Stimulated activated CD8-positive, alpha-beta memory T cell treated with anti-CD3 and anti-CD28 coated beads, Interleukin-7, amount 100 ng/mL, for 24 hours (primary cell): ENCODE measurements at regions not wholly inside any gene's neighbourhood (a gene's known extent, or its start where the extent isn't known, plus 50 kb on each side); places are given as distances from the start of the nearest gene placed in this dataset.
"Not testable (repeated sequence)": the region's sequence is repeated elsewhere in the genome, so short reads cannot be mapped to it uniquely, and the experiment has no call there.

Source experiments
- DNase-seq: peaks from one replicate; pipeline ENCODE4 v3.0.0-alpha.2; 2020; ENCODE audit warnings: low read depth

DNA sequence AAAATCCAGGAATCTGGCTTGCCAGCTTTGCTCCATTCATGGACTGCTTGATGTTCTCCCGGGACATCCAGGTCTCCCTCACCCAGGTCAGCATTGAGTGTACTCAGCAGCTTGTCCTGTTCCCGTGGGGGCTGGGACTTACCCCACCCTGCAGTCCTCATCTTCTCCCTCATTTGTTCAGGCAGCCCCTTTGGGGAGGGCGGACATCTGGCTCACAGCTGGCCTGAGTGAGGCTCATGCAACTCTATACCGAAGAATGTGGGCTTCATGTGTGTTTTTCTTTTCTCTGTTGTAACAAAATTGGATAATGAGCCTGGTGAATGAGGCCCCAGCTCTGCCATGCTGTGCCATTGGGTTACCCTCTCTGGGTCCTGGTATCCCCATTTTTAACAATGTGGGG is 227.7 kb upstream of the TENM4 start:
- no peak for DNase-seq

DNA sequence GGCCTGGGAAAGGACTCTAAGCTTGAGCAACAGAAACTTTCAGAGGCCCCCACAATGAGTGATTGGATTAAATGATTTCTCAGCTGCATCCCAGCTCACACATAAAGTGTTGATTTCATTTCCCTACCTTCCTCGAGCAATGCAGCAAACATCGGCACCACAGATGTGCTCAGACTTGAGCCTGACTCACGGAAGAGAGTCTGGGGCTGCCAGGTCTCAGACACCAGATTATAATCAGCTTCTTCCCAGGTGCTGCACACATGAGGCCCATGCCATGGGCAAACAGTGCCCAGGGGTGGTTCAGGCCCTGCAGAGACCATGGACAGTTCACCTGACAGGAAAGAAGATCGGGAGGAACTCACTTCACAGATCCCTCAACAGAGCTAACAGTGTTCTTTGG is 226.6 kb upstream of the TENM4 start:
- no peak for DNase-seq

DNA sequence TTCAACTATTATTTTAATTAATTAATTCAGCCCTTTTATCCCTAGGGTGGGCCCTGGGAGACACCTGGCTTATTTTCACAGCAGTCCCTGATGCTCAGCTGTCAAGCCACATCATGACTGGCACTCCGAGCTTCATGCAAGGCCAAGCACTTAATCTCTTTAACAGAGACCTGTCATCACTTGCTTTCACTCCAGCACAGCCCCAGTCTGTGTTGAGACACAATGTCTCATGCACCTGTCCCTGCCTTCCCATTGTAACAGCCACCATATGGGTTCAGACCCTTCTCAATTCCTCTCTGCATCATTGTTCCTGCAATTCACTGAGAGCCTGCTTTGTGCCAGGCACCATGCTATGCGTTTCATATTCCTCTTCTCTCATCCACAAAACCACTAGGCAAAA is 222.2 kb upstream of the TENM4 start:
- no peak for DNase-seq

DNA sequence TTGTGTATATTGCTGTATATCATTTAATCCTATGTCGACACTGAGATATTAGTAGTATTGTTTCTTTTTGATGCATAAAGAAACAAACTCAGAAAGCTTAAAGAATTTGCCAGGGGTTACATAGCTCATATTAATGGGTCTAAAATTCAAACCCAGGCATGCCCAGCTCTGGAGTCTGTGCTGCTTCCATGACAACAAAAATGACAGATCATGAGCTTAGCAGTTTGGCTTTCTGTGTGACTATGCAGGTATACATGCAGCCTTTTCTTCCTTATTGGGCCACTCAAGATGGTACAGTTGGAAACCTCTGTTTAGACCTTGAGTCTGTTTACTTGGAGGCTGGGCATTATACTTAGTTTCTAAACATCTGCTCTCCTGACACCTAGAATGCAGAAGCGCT is 220.5 kb upstream of the TENM4 start:
- no peak for DNase-seq

DNA sequence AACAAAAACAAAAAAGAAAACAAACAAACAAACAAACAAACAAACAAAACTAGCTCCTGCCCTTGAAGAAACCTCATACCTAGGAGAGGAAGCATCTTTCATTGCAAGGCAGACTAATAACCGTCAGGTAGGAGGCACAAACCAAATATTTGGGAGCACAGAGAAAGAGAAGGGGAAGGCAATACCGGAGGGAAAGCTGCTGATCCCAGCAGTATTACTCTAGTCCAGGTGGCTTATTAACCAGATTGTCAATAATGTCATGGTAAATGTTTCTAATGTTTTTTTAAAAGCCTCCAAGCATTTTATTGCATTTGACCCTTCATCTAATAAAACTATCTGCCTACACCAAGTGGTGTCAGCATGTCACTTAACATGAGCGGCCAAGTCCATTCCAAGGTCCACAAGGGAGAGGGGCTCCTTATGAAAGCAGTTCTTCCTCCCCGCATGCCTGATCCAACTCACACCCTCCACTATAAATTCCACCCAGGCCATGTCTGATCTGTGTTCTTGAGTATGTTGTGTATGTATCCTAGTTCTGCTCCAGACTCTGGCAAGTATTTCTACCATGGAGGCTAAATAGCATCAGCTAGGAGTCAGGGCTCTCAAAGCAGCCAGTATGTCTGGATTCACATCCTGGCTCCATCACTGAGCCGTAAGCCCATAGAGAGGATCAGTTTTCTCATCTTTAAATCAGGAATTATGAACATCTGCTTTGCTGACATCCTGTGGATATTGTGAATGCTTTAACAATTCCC is 208.1 kb upstream of the TENM4 start:
- DNase-seq = no peak

DNA sequence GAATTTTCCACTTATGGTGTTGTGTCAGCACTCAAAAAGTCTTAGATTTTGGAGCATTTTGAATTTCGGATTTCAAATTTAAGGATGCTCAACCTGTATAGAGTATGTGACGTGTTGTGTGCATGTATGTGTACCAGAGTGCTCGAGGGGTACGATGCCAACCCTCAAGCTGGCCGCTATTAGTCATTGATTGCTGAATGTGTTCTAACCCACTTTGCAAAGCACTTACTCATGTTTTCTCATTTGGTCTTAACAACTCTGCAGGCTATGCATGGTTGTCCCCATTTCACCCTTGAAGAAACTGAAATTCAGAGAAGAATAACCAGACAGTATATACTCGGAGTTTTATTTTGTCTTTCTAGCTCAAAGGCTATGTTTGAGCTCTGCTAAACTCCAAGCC is 196.4 kb upstream of the TENM4 start:
- DNase-seq = no peak

DNA sequence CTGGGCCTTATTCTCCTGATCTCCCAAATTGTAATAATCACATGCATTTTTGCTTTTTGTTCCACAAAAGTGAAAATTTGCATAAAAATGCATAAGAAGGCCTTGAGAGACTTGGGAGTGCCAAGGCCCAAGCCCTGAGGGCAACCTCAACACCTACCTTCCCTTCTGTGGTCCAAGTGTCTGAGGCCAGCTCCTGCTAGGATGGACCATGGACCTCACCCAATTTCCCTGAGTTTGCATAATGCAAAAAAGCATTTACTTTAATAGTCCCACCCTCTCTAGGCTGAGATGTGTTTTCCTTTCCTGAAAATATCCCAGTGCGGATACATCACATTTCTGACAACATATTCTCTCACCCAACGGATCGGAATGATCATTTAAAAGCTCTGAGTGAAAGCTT is 194.1 kb upstream of the TENM4 start:
- no peak for DNase-seq

DNA sequence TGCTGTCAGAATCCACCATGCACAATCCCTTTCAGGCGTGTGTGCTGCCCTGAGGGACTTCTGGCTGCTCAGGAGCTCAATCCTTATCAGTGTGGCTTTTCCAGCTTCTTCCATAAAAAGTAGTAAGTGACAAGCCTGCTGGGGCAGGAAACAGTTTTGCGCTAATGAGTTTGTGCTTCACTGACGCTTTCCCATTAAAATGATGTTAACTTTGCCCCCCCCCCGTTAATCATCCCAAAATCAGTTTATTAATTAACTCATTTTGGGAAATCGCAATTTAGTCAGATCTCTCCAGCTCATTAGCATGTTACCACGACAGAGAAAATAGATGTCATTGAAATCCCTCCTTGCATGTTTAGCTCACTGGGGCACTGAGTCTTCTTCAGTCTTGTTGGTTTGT is 186.5 kb upstream of the TENM4 start:
- DNase-seq = no peak

DNA sequence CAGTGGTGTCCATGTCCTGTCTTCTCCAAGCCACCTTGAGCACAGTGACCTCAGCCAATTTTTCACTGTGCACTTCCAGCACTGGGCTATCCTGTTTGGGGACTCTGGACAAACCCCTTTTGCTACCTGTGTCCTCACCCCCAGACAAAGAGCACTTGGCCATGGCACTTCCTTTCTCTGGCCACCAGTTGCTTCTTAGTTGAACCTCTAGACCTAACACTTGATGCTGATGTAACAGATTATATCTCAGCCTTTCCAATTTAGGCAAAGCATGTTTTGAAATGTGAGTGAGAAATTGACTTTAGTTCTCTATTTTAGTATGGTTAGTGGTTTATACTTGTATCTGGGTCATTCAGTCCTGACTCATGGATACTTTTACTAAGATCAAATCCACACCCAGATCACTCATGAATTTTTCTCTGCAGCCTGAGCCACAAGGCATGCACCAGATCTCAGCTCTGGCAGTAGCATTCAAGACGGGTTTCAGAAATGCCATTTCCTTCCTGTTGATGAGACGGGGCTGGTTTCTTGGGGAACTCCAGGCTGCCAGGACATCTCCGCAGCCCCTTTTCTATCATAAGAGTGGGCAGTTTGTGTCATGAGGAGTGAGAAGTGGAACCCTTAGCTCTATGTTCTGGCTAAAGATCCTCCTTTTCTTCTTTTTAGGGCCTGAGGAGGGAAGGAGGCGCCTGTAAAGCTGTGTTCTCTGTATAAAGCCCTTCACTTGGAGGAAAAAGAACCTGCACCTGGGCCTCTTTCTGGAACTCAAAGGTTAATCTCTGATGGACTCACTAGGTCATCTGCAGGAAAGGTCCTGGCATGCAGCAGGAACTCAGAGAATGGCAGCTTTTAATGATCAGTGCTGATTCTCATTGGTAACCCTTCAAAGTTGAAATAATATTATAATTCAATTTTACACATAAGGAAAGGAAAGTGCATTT is 185.6 kb upstream of the TENM4 start:
- DNase-seq = no peak

DNA sequence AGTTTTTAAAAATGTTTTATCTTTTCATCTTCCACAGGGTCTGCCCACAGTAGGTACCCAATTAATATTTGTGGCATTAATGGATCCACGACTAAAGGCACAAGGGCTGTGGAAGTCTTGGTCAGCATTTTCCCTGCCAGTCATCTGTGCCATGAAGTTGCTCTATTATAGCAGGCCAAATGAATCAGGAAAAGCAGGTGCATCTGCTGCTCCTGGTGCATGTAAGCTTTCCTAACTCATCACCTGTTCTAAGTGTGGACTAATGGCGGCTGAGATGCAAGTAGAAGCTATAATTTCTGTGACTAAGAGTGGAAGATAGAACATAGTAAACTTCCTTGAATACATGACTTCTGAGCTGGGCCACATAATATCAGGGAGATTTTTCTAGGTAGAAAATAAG is 182.5 kb upstream of the TENM4 start:
- DNase-seq = no peak

DNA sequence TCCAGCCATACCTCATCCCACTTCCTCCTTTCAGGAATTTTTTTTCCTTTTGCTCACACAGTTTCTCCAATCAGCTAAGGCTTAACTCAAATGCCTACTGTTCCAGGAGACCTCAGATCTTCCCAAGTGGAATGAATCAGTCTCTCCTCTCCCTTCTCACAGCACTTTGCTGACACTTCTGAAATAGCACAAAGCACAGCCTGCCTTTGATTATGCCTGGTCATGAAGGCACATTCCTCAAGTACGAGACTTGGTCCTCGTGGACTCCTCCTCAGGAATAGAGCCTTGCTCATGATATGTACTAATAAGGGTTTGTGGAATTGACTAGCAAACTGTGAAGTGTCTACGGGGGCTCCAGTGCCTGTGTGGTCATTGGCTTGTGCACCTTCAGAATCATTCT is 176.7 kb upstream of the TENM4 start:
- DNase-seq = no peak

DNA sequence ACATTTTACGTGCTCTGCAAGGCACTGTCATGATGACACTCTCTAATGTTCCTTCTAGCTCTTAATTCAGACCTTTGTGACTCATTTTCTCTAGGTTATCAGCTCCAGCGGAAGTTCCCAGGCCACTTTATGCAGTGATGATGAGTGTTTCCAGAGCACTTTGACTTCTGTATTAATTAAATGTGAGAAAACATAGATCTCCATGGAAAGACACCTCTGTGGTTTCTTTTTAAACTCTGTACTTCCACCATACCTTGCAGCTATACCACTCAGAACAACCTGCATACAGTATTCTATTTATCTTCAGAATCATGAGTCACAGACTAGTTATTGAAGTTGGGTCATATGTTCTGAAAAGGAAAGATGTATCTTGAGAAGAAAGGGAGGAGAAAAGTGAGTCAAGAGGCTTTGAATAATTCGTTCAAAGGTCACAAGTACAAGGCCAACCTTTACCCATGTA is 175.6 kb upstream of the TENM4 start:
- DNase-seq = no peak

DNA sequence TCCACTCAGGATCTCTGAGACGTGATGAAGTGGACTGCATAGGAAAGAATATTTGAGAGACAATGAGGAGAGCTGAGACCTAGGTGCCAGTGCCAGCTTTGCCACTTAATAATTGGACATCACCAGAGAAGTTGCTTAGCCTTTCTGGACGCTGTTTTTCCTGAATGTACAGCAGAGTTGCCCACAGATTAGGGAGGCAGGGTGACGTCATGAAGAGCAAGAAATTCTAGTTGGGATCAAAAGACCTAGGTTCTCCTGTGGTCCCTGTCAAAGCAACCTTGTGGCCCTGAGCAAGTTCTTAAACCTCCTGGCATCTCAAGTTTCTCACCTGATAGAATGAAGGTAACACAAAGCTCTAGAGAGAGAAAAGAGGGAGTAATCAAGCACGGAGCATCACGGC is 174.6 kb upstream of the TENM4 start:
- DNase-seq = no peak

DNA sequence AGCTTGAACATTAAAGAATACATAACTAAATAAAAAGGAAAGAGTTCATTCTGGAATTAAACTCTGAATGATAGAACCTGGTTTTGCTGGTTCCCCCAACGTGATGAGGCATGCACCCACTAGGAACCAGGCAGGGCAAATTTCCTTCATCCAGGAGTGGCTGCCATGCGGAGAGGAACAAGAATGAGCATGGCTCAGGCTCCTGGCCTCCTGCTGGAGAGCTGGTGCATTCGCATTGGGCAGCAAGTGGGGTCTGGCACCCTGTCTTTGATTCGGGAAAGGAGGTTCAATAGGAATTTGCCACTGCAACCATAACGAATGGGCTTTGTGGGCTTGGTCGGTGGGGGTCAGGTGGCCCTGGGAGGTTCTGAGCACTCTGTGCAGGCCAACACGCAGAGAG is 169.8 kb upstream of the TENM4 start:
- DNase-seq = no peak

DNA sequence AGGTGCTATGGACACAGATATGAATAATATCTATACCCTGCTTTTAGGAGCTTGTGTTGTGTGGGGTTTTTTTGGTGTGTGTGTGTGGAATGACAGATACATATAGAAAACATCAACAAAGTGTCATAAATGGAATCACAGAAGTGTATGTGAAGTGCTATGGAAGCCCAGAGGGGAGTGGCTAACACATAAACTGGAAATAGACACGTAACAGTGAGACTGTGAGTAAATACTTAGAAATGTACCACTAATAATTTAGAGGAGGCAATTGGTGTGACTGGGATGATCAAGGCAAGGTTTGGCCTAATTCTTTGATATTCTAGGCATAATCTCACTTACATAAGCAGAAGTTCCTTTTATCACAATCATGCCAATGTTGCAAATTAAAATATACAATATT is 169.3 kb upstream of the TENM4 start:
- no peak for DNase-seq

DNA sequence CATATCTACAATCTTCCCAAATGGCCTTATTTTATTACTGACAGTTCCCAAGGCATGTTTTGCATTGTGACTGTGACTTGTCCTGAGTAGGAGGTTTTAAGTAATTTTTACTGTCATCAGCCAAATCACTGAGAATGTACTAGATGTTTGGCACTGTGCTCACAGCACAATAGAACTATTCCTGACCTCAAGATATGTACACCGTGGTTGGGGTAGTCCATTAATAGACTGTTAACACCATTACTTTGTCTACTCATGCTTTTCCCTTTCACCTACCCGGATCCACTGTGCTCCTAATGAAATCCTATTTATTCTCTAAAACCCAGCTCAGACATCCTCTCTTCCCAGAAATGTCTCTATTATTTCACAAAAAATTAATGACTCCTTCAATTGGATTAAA is 168.7 kb upstream of the TENM4 start:
- no peak for DNase-seq

DNA sequence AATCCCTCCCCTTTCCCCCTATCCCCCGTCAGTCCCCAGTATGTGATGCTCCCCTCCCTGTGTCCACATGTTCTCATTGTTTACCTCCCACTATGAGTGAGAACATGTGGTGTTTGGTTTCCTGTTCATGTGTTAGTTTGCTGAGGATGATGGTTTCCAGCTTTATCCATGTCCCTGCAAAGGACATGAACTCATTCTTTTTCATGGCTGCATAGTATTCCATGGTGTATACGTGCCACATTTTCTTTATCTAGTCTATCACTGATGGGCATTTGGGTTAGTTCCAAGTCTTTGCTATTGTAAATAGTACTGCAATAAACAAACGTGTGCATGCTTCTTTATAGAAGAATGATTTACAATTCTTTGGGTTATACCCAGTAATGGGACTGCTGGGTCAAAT is 165.6 kb upstream of the TENM4 start:
- DNase-seq = not testable (repeated sequence)

DNA sequence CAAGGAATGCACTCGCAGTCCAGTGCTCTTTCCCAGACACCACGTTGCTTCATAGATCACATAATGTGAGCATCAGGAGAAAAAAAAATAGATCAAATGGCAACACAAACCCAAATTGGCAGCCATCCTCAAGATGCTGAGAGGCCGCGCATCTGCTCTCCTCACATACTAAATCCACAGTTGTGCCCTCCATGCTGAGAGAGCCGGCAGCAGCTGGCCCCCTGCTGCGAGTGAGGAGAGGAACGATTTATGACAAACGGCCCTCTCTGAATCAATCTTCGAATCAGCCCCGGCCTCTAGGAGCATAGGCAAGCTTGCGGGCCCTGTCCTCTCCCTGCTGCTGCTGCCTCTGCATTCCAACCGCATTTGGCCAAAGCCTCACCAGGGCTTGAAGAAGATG is 159.9 kb upstream of the TENM4 start:
- no peak for DNase-seq

DNA sequence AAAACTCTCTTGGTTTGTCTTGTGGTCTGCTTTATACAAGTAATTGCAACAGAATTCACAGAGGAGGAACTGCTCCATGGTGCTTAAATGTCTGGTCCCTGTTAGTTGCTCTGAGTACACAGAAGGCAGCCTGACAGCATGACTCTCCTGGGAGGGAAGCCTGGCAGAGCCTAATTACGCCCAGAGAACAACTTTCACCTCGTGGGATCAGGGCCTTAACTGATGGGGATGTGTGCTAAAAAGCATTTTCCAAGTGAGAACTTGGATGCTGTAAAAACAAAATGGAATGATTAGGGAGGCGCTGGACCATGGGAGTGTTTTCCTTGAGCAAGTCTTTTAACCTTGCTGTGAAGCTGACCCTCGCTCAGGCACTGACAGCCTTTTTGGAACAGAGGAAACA is 154.0 kb upstream of the TENM4 start:
- DNase-seq = no peak

DNA sequence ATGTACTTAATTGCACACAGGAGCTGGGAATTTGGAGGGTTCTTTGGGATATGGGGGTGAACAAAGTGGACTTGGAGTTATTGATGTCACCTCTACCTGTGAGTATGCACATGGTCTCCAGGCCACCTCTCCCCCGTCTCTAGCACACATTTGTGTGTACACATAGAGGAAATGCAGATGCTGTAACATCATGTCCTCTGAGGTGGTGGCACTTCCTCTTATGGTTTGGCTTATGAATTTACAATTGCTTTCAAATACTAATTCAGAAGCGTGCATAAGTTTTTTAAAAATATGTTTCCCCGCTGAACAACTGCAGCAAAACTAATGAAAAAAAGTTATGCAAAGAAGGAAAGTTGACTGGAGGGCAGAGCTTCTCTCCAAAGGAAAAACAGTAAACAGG is 152.0 kb upstream of the TENM4 start:
- no peak for DNase-seq

DNA sequence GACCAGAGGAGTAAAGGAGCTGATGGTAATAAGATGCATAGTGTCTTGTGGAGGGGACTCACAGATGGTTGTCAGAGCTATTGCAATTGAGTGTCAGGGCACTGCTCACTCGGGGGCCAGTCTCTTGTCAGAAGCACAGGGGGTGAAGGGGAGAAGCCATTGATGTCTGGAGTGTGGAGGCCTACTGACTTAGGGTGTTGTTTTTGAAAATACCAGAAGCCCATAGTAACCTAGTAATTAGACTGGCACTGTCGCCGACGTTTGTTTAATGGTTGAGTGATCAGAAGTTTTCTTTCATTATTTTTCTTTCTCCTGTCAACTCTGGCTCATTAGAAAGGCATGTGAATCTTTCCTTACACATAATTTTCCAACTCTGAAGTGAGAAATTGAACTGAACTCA is 151.6 kb upstream of the TENM4 start:
- no peak for DNase-seq

DNA sequence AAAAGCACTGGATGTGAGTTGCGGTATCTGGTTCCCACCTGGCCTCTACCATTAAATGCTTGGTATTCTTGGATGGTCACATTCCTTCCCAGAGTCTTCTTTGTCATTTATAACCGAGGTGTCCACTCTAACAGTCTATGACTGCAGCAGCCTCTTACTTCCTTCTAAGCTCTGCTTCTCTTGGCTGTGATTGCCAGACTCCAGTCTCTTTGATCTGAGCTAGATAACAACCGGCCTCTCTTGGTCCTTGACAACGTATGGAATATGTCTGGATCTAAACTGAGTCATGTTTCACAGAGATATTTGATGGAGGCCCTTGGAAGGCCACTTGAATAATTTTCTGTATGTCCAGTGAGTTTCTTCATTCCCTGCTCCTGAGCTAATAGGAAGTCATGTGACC is 141.6 kb upstream of the TENM4 start:
- no peak for DNase-seq

DNA sequence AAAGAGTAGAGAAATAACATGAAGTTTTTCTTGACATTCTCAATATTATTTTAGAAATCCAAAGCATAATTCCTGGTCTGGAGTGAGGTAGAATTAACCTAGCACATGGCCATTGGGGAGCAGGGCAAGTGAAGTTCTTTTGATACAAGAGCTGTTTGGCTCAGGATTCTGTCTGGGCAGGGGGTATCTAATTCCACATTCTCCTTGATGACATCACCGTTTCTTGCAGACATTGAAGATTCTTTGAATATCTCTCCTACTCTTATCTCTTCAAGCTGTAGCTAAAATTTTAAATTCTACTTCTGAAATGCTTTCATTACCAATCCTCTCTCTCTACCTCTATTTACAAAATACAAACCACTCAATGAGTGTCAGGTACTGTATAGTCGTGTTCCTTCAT is 138.2 kb upstream of the TENM4 start:
- no peak for DNase-seq

DNA sequence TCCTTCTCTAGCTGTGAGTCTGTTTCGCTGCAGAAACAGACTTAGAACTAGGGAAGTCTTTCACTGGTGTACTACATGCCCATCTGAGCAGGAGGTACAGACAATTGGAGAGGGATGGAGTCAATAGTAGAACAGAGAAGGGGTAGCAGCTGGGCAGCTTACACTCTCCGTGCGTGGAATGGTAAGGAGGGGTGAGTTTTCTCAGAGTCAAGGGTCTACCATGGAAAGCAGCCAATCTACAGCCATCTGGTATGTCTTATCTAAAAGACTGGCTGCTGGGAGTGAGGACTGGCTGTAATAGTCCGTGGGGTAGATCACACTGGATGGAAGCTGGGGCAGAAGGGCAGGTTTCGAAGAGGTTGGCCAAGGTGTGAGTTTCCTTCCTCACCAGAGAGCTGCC is 137.3 kb upstream of the TENM4 start:
- DNase-seq = no peak
